NCI-H2196 treated with DMSO at 0.1 percent for 48 hours (cell line): ENCODE measurements at regions not wholly inside any gene's neighbourhood (a gene's known extent, or its start where the extent isn't known, plus 50 kb on each side); places are given as distances from the start of the nearest gene placed in this dataset.
A peak's percentile ranks its signal among the peaks of the same experiment; 100 is the strongest.
"Not testable (repeated sequence)": the region's sequence is repeated elsewhere in the genome, so short reads cannot be mapped to it uniquely, and the experiment has no call there.

Experiments used
- DNase-seq: peaks from one replicate; lab custom pipeline; 2025; ENCODE audit not compliant: unreplicated experiment; lab: John Stamatoyannopoulos, UW

- DNase-seq = no peak
These were observed 950.1 kb downstream of the TBL1XR1 start for GRCh38 chr3:176247191-176247590.

- no peak for DNase-seq
These were observed 977.3 kb downstream of the TBL1XR1 start for GRCh38 chr3:176219970-176220369.

- DNase-seq = no peak
These were observed 982.5 kb downstream of the TBL1XR1 start for GRCh38 chr3:176214758-176215157.

- not testable (repeated sequence) for DNase-seq
These were observed 984.0 kb downstream of the TBL1XR1 start for GRCh38 chr3:176213314-176213713.

GRCh38 chr3:176208915-176209314 lies 988.4 kb downstream of the TBL1XR1 start:
- no peak for DNase-seq

GRCh38 chr3:176208283-176208682 lies 989.0 kb downstream of the TBL1XR1 start:
- DNase-seq = no peak

GRCh38 chr3:176206809-176207208 lies 990.5 kb downstream of the TBL1XR1 start:
- no peak for DNase-seq

- no peak for DNase-seq
These were observed 994.6 kb downstream of the TBL1XR1 start for GRCh38 chr3:176202652-176203051.

GRCh38 chr3:176193032-176193730 lies 1004.1 kb downstream of the TBL1XR1 start:
- DNase-seq = no peak

- no peak for DNase-seq
These were observed 1006.5 kb downstream of the TBL1XR1 start for GRCh38 chr3:176190755-176191154.

- DNase-seq = no peak
These were observed 1014.1 kb downstream of the TBL1XR1 start for GRCh38 chr3:176183181-176183580.

GRCh38 chr3:176174060-176174459 lies 1023.2 kb downstream of the TBL1XR1 start:
- no peak for DNase-seq

- no peak for DNase-seq
These were observed 1024.8 kb downstream of the TBL1XR1 start for GRCh38 chr3:176172492-176172891.

- DNase-seq = no peak
These were observed 1030.0 kb downstream of the TBL1XR1 start for GRCh38 chr3:176167272-176167671.

GRCh38 chr3:176160997-176161396 lies 1036.3 kb downstream of the TBL1XR1 start:
- DNase-seq = no peak

- no peak for DNase-seq
These were observed 1037.5 kb downstream of the TBL1XR1 start for GRCh38 chr3:176159796-176160195.

- DNase-seq = no peak
These were observed 1042.3 kb downstream of the TBL1XR1 start for GRCh38 chr3:176155012-176155411.

- DNase-seq = no peak
These were observed 1047.7 kb downstream of the TBL1XR1 start for GRCh38 chr3:176149567-176149966.

GRCh38 chr3:176147251-176147650 lies 1050.0 kb downstream of the TBL1XR1 start:
- peak; percentile 67 for DNase-seq

GRCh38 chr3:176141837-176142236 lies 1055.4 kb downstream of the TBL1XR1 start:
- DNase-seq = no peak

GRCh38 chr3:176120507-176120906 lies 1076.8 kb downstream of the TBL1XR1 start:
- no peak for DNase-seq

GRCh38 chr3:176119826-176120225 lies 1077.5 kb downstream of the TBL1XR1 start:
- DNase-seq = no peak

- no peak for DNase-seq
These were observed 1090.9 kb downstream of the TBL1XR1 start for GRCh38 chr3:176106380-176106779.
